ENCODE measurements at regions not wholly inside any gene's neighbourhood (a gene's known extent, or its start where the extent isn't known, plus 50 kb on each side); places are given as distances from the start of the nearest gene placed in this dataset.

- no peak for TF ChIP-seq CTCF (IDR thresholded peaks at IDR 0.05)
- no peak for TF ChIP-seq POLR2A (IDR thresholded peaks at IDR 0.05)
Measured at GRCh38 chr11:122598971-122599370, 56.6 kb upstream of the UBASH3B start.
